HepG2 (cell line): ENCODE measurements at regions not wholly inside any gene's neighbourhood (a gene's known extent, or its start where the extent isn't known, plus 50 kb on each side); places are given as distances from the start of the nearest gene placed in this dataset.

ENCODE experiments used
- ATAC-seq: fragments of 200-7000 bp; cut with Tn5 transposase; 3 replicates; pipeline ENCODE4 v1.9.1; 2020; ENCODE audit warnings: mild to moderate bottlenecking, moderate library complexity
- BruUV-seq: library from RNA; stranded (reverse); fragments of 400-500 nt; replicated peaks from 2 replicates; lab custom pipeline; 2021; lab: Mats Ljungman, UMichigan
- CTCF ChIA-PET: fragments of 300-600 bp; formaldehyde crosslinking; extraction: SDS; loops from one replicate; lab custom pipeline; 2021; ENCODE audit warnings: low total read pairs, inconsistent platforms, low intra/inter-chr PET ratio; lab: Yijun Ruan, JAX
- POLR2A ChIA-PET: fragments of 350-600 bp; sonication (Branson Sonifier 250); formaldehyde crosslinking; loops from one replicate; lab custom pipeline; 2020; ENCODE audit warnings: antibody characterized with exemption, inconsistent platforms; lab: Yijun Ruan, JAX
- DNase-seq: peaks from one replicate; pipeline ENCODE4 v3.0.0-alpha.2; 2015; ENCODE audit warnings: low spot score
- FAIRE-seq: peaks from 3 replicates; lab custom pipeline; 2011; peaks lifted over from hg19 to GRCh38; lab: Jason Lieb, UNC
- H2AFZ ChIP-seq: one replicate; pipeline ENCODE4 v1.6.1; 2011; ENCODE audit warnings: low read length, inconsistent platforms
- H3K27ac ChIP-seq: fragments of 300-600 bp; 3 replicates; pipeline ENCODE4 v1.8.0; 2011; ENCODE audit warnings: mixed run types, mild to moderate bottlenecking, mixed read lengths, low read length, inconsistent platforms; ENCODE audit not compliant: insufficient read depth; ENCODE audit errors: extremely low read length
- H3K27me3 ChIP-seq, 2 experiments: fragments of 200-600 bp in 1 of 2; 2 replicates in 1 of 2; 3 replicates in 1 of 2; pipeline versions ENCODE4 v1.6.0 to v1.8.0; 2011; ENCODE audit warnings: low read length in 2 of 2, mild to moderate bottlenecking in 2 of 2, moderate library complexity in 2 of 2, inconsistent platforms in 1 of 2; ENCODE audit not compliant: insufficient read depth in 2 of 2, control insufficient read depth in 1 of 2
- H3K36me3 ChIP-seq, 2 experiments: fragments of 200-600 bp in 1 of 2; replicated peaks in 1 of 2; 2 replicates in 1 of 2; 3 replicates in 1 of 2; pipeline versions ENCODE4 v1.5.1 to v1.8.0; 2011; ENCODE audit warnings: low read length in 2 of 2, inconsistent platforms in 1 of 2; ENCODE audit not compliant: insufficient read depth in 2 of 2, control insufficient read depth in 1 of 2
- H3K4me1 ChIP-seq: 2 replicates; pipeline ENCODE4 v1.5.1; 2012; ENCODE audit warnings: low read length, inconsistent platforms; ENCODE audit not compliant: insufficient read depth
- H3K4me2 ChIP-seq: 2 replicates; pipeline ENCODE4 v1.6.0; 2011; ENCODE audit warnings: low read depth, low read length, inconsistent platforms
- H3K4me3 ChIP-seq, 3 experiments: fragments of 200-600 bp in 1 of 3; sonication (generic), shearing (Covaris generic) in 1 of 3; replicated peaks in 1 of 3; 2 replicates each; pipeline ENCODE4 v1.5.1; 2011 to 2016; ENCODE audit warnings: low read length in 3 of 3, inconsistent platforms in 2 of 3, low read depth in 2 of 3, mild to moderate bottlenecking in 2 of 3, control low read depth in 1 of 3, mixed read lengths in 1 of 3; ENCODE audit not compliant: insufficient read depth in 1 of 3
- H3K79me2 ChIP-seq: one replicate; pipeline ENCODE4 v1.6.1; 2011; ENCODE audit warnings: low read length, inconsistent platforms; ENCODE audit not compliant: insufficient read depth
- H3K9ac ChIP-seq: 2 replicates; pipeline ENCODE4 v1.6.0; 2011; ENCODE audit warnings: mild to moderate bottlenecking, low read depth, low read length, inconsistent platforms; ENCODE audit not compliant: insufficient read depth
- H3K9me3 ChIP-seq: 2 replicates; pipeline ENCODE4 v1.5.1; 2012; ENCODE audit warnings: mild to moderate bottlenecking, low read length
- H4K20me1 ChIP-seq: 2 replicates; pipeline ENCODE4 v1.6.0; 2011; ENCODE audit warnings: inconsistent platforms, mild to moderate bottlenecking, low read length, moderate library complexity; ENCODE audit not compliant: insufficient read depth
- HNRNPLL ChIP-seq: fragments of 200-400 bp; formaldehyde crosslinking; IDR thresholded peaks from 2 replicates; pipeline ENCODE4 v1.6.1; 2017; ENCODE audit warnings: mild to moderate bottlenecking, low read depth, low read length; ENCODE audit not compliant: poor library complexity, severe bottlenecking
- KLF16 ChIP-seq, 2 experiments: sonication (generic) in 1 of 2; formaldehyde crosslinking in 1 of 2; IDR thresholded peaks; 2 replicates each; pipeline versions ENCODE4 v1.6.1 to v1.8.0; 2016 to 2023; ENCODE audit warnings: missing genetic modification reagents in 2 of 2, missing compliant biosample characterization in 1 of 2
- RARG ChIP-seq: sonication (generic); formaldehyde crosslinking; IDR thresholded peaks from 2 replicates; pipeline ENCODE4 v1.4.0; 2020; ENCODE audit warnings: low read depth, mild to moderate bottlenecking, missing genetic modification reagents
- SIN3B ChIP-seq: fragments of 150-350 bp; IDR thresholded peaks from 2 replicates; pipeline ENCODE4 v1.6.1; 2014; ENCODE audit warnings: low read length
- ZNF382 ChIP-seq: sonication (generic); formaldehyde crosslinking; IDR thresholded peaks from 2 replicates; pipeline ENCODE4 v1.5.0; 2020; ENCODE audit warnings: missing genetic modification reagents, mild to moderate bottlenecking, borderline replicate concordance
- WGBS: methylation state at CpG from one replicate; pipeline ENCODE4 v1.1.6; 2017; ENCODE audit warnings: low lambda C conversion rate; 5-methylcytosine and 5-hydroxymethylcytosine counted together
- in situ Hi-C: cut with HindIII; loops from 2 replicates; pipeline ENCODE4 v1.10.0; 2017; ENCODE audit warnings: low pct_unique_long_range_greater_than_20kb; ENCODE audit not compliant: extremely low pct_ligation_motif_present
- intact Hi-C: fragments of 100-400 bp; cut with micrococcal nuclease; formaldehyde crosslinking; loops from one replicate; pipeline ENCODE4 v1.10.0; 2022; ENCODE audit not compliant: unreplicated experiment
- TF ChIP-seq, protein P1 (sequence below): sonication (generic); formaldehyde crosslinking; IDR thresholded peaks from 2 replicates; pipeline ENCODE4 v1.5.1; 2020; ENCODE audit warnings: missing genetic modification reagents, mild to moderate bottlenecking, borderline replicate concordance
- TF ChIP-seq, protein P2 (sequence below): sonication (generic); formaldehyde crosslinking; IDR thresholded peaks from 2 replicates; pipeline ENCODE4 v1.8.0; 2022; ENCODE audit warnings: mild to moderate bottlenecking, missing genetic modification reagents, borderline replicate concordance

DNA sequence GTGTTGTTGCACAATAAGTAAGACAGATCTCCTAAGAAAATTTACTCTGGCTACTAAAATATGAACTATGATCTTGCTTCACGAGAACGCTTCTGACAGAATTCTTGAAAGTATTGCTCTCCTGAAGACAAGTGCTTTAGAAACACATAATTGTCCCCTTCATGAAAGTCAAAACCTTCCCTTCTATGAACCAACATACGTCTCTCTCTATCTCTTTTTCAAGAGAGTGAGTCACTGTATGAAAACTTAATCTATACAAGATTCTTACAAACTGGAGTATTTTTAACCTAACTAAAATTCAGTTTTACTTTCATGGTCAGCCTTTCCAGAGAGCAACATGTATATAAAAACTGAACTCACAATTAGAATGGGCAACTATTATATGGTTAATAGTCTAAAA is 688.0 kb upstream of the CTNND2 start:
- no peak overlapping the region for H2AFZ ChIP-seq
- no peak overlapping the region for H3K4me3 ChIP-seq
- ChIA-PET CTCF (no interaction called here), POLR2A (no interaction called here)
- TF ChIP-seq, protein P1, sequence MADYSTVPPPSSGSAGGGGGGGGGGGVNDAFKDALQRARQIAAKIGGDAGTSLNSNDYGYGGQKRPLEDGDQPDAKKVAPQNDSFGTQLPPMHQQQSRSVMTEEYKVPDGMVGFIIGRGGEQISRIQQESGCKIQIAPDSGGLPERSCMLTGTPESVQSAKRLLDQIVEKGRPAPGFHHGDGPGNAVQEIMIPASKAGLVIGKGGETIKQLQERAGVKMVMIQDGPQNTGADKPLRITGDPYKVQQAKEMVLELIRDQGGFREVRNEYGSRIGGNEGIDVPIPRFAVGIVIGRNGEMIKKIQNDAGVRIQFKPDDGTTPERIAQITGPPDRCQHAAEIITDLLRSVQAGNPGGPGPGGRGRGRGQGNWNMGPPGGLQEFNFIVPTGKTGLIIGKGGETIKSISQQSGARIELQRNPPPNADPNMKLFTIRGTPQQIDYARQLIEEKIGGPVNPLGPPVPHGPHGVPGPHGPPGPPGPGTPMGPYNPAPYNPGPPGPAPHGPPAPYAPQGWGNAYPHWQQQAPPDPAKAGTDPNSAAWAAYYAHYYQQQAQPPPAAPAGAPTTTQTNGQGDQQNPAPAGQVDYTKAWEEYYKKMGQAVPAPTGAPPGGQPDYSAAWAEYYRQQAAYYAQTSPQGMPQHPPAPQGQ (CRISPR knock-in tag): no peak
- TF ChIP-seq, protein P2, sequence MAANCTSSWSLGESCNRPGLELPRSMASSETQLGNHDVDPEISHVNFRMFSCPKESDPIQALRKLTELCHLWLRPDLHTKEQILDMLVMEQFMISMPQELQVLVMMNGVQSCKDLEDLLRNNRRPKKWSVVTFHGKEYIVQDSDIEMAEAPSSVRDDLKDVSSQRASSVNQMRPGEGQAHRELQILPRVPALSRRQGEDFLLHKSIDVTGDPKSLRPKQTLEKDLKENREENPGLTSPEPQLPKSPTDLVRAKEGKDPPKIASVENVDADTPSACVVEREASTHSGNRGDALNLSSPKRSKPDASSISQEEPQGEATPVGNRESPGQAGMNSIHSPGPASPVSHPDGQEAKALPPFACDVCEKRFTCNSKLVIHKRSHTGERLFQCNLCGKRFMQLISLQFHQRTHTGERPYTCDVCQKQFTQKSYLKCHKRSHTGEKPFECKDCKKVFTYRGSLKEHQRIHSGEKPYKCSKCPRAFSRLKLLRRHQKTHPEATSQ (CRISPR knock-in tag): no peak
- no peak for TF ChIP-seq HNRNPLL
- no peak for TF ChIP-seq ZNF382 (CRISPR knock-in tag)
- TF ChIP-seq RARG (CRISPR knock-in tag): no peak
- TF ChIP-seq SIN3B: no peak
- no peak for TF ChIP-seq KLF16 (CRISPR knock-in tag; IDR thresholded peaks at IDR 0.05)
- H4K20me1 ChIP-seq: no peaks in the 10 kb centered on the region
- peaks cover 69% of the 10 kb centered on the region for H3K9me3 ChIP-seq
- intact Hi-C loops: no loop called here
- no peaks in the 10 kb centered on the region for H3K79me2 ChIP-seq
- ATAC-seq: no peak
- no peaks in the 10 kb centered on the region for H3K36me3 ChIP-seq
- H3K9ac ChIP-seq: no peak overlapping the region
- no peak for FAIRE-seq
- H3K4me1 ChIP-seq: no peaks in the 10 kb centered on the region
- in situ Hi-C loops: no loop called here
- DNase-seq: no peak
- no peaks in the 10 kb centered on the region for H3K27me3 ChIP-seq
- BruUV-seq: no TSS peak
- WGBS: 5% methylated on average over 3 of the region's 3 CpGs
- no peak overlapping the region for H3K27ac ChIP-seq
- no peak overlapping the region for H3K4me2 ChIP-seq
